HEK293T (cell line): ENCODE measurements at regions not wholly inside any gene's neighbourhood (a gene's known extent, or its start where the extent isn't known, plus 50 kb on each side); places are given as distances from the start of the nearest gene placed in this dataset.

ENCODE experiments used
- BHLHE40 ChIP-seq: fragments of 450-650 bp; IDR thresholded peaks from 2 replicates; pipeline ENCODE4 v1.6.1; 2016; ENCODE audit warnings: mild to moderate bottlenecking, moderate library complexity, borderline replicate concordance
- FOXM1 ChIP-seq: fragments of 450-650 bp; IDR thresholded peaks from 2 replicates; pipeline ENCODE4 v1.6.1; 2017; ENCODE audit warnings: mild to moderate bottlenecking, borderline replicate concordance
- LEF1 ChIP-seq: fragments of 450-650 bp; IDR thresholded peaks from 2 replicates; pipeline ENCODE4 v1.6.1; 2017; ENCODE audit warnings: mild to moderate bottlenecking, borderline replicate concordance
- PKNOX1 ChIP-seq: fragments of 450-650 bp; IDR thresholded peaks from 2 replicates; pipeline ENCODE4 v1.6.1; 2016

GRCh38 chr6:132070356-132070755 lies 119.2 kb upstream of the CCN2 start:
- TF ChIP-seq PKNOX1, result no peak
- TF ChIP-seq LEF1, result no peak
- no peak for TF ChIP-seq BHLHE40
- no peak for TF ChIP-seq FOXM1
